HG02885 (cell line): ENCODE measurements at regions not wholly inside any gene's neighbourhood (a gene's known extent, or its start where the extent isn't known, plus 50 kb on each side); places are given as distances from the start of the nearest gene placed in this dataset.
A peak's percentile ranks its signal among the peaks of the same experiment; 100 is the strongest.

Experiments used
- ATAC-seq: cut with Tn5 transposase; IDR thresholded peaks from one replicate; pipeline ENCODE4 v1.9.1; 2021; ENCODE audit warnings: mild to moderate bottlenecking; ENCODE audit not compliant: unreplicated experiment, poor library complexity

GRCh38 chr2:37832590-37833197 is 92.4 kb upstream of the RMDN2 start:
- peak; percentile 68 for ATAC-seq

GRCh38 chr2:37833423-37833822 is 91.7 kb upstream of the RMDN2 start:
- ATAC-seq, result no peak

DNA sequence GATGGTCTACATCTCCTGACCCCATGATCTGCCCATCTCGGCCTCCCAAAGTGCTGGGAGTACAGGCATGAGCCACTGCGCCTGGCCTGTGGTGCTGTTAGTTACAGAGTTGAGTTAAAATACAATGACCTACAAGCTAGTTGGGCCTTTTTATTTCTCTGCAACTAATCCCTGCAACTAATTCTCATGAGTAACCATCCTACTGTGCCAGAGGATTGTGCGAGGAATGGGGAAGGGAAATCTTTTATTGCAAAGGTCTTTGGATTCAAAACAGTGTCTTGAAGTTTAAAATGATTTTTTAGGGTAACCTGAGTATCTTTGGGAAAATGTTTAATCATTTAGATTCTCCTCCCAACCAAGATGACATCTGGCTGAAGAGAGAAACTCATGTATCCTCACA is 88.8 kb upstream of the RMDN2 start:
- no peak for ATAC-seq

GRCh38 chr2:37836711-37837110 is 88.4 kb upstream of the RMDN2 start:
- ATAC-seq, result no peak

DNA sequence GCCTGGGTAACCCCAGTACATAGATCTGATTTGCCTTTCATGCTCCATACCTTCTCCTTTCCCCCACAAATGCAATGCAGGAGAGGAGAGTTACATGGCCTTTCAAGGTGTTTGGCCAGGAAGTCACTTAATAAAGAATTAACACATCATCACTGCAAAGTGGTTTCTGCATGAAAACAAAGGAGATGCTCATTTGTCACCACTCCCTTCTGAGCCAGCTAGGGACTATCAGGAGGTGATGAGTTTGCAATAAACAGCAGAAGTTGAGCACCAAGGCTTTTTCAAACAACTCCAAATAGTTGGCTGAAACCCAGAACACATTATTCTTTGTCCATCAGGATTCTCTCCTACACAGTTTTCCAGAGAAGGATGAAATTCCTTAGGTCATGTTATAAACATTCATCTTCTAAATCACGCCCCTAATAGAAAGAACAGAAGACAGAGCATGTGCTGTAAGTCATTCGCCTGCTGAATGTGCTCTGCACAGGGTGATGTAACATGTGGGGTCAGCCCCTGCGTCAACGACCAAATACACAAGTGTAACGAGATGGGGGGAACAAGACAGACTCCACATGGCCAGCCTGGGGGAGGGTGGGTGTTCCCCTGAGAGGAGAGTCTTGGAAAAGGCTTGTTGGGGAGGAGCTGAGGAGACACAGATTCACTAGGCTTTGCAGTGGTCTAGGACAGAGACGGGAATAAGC is 87.3 kb upstream of the RMDN2 start:
- no peak for ATAC-seq

DNA sequence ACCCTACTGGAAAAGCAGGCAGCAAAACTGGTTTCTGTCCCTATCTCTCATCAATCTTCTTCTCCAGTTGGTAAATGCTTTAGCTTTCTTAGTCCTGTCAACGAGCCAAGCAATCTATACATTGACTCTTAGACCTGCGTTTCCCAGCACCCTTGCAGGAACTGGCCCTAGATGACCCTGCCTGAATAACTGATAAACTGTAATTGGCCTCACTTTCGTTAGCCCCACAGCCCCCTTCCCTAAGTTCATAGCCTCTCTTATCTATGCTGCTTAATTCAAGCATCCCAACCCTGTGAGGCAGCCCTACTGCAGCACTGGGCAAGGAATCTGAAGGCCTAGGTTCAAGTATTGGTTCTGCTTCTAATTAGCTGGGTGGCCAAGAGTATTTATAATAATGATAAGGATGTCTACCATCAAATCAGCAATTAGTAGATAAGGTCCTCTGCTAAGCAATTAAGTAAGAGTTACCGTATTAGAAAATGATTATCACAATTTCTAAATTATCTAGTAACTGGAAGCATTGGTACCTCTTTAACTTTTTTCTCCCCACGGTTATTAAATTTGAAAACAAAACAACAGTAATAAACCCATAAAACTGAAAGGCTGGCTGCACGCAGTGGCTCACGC is 86.4 kb upstream of the RMDN2 start:
- no peak for ATAC-seq

GRCh38 chr2:37839991-37840390 is 85.1 kb upstream of the RMDN2 start:
- ATAC-seq, result no peak

DNA sequence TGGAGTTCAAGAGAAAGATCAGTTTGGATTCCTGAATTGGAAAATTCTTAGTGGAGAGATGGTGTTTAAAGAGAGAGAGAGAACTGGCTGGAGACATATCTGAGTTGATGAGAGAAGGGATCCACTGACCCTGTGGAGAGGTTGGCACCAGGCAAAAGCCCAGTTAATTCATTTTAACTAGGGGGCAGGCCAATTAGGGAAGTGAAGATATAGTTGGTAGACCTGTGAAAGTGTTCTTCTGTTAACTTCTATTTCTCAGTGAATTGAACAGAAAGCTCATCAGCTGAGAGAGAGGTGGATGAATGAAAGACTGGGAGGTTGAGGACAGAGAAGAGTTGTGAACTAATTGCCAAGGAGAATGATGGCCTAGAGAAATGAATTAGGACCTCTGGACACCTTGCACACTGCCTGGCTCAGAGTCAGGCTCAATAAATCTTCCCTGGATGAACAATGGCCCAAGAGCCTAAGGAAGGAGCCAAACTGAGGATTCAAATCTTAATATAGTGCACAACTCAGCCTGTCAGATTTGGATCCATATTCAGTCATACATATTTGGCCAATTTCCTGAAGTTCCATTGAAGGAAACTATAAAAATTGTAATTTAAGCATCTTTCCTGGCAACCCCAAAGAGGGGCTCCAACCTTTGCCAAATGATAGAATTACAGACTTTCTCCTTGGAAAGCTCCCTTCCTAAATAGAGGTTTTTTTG is 82.2 kb upstream of the RMDN2 start:
- ATAC-seq, result no peak

GRCh38 chr2:37843556-37843955 is 81.5 kb upstream of the RMDN2 start:
- no peak for ATAC-seq

- ATAC-seq, result no peak
Observed at GRCh38 chr2:37846207-37846606, 78.9 kb upstream of the RMDN2 start.

DNA sequence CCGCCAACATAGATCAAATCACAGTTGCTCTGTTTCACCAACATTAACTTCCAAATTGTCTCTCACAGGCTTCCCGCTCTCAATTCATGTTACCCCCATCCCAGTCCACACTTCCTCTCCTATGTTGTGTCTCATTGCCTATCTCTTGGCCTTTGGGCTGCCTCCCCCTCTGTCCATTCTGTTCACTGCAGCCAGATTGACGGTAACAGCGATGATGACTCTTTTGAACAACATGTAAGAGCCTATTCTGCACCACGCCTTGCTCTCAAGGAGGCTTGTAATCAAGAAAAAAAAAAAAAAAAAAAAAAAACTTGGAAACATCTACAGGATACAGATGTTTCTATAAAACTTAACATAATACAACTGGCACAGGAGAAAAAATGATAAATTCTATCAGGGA is 77.3 kb upstream of the RMDN2 start:
- ATAC-seq, result no peak

DNA sequence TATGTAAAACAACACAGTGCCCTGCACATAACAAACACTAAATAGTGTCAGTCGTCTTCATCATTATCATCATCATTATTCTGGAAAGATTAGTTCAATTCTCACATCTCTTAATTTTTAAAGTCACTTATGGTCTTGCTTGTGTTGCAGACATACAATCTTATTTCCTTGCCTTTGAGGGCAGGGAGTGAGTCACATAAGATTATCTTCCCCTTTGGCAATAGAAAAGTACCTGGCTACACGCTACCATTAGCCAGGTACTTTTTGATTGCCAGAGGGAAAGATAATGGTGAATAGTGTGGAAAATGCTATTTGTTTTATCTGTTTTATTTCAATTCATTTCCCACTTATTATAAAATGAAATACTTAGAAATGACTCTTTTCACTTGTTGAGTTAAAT is 76.6 kb upstream of the RMDN2 start:
- no peak for ATAC-seq

- ATAC-seq, result no peak
Observed at GRCh38 chr2:37849911-37850310, 75.2 kb upstream of the RMDN2 start.

DNA sequence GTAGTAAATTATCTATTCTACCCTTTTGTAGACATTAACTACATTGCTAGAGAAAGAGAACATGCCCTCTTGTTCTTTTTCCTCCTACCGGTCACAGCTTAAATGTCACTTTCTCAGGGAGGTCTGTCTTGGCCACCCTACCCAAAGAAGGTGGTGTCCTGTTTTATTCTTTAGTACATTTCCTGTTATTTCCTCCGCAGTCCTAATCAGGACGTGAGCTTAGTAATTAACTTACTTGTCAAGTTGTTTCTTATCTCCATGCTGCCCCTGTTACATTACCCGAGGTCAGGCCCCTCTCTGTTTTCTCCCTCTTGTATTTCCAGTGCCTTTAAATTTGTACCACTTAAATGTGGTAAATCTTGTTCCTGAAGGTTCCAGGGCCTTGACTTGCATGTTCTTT is 73.7 kb upstream of the RMDN2 start:
- no peak for ATAC-seq

DNA sequence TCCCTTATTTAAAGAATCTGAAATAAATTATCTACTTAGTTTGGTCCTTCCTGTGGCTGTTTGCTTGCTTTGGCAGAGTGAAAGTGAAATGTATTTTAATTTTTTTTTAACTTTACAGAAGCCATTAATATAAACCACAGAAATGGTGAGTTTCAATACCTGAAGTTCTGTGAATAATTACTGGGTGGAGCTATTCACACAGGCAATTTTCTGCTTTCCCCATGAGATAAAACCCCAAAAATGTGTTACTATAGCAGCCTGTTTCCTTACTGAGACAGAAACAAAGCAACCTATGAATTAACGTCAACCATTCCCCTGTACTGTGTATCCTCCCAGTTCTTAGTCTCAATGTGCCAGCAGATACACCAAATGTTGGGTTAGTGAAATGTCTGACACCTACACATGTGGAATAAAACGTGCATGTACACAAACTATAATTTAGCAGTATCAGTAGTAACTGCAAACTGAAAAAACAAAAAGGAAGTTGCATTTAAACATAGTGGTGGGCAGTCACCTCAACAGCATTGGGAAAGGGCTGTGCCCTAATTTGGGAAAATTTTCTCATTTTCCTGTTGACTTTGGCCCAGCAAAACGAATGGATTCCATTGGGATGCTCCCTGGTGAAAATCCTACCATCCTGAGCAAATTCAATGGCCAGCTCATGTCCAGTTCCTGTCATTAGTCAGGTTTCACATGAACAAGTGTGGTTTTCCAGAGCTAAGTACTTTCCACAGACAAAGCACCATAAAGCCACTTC is 73.1 kb upstream of the RMDN2 start:
- ATAC-seq, result peak; percentile 53

DNA sequence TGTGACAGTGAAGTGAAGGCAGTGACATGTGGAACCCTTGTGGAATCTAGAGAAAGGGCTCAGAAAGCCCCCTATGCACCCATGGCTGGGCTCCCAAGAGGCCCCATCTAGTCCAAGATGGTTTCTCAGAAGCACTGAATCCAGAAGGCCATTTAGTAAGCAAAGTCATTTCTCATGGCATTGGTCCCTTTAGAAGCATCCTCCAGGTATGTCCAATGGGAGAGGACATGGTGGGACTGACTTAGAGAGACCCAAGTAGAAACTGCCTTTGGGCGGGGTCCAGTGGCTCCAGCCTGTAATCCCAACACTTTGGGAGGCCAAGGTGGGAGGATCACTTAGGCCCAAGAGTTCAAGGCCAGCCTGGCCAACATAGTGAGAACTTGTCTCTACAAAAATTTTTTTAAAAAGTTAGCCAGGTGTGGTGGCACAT is 72.5 kb upstream of the RMDN2 start:
- ATAC-seq, result no peak

DNA sequence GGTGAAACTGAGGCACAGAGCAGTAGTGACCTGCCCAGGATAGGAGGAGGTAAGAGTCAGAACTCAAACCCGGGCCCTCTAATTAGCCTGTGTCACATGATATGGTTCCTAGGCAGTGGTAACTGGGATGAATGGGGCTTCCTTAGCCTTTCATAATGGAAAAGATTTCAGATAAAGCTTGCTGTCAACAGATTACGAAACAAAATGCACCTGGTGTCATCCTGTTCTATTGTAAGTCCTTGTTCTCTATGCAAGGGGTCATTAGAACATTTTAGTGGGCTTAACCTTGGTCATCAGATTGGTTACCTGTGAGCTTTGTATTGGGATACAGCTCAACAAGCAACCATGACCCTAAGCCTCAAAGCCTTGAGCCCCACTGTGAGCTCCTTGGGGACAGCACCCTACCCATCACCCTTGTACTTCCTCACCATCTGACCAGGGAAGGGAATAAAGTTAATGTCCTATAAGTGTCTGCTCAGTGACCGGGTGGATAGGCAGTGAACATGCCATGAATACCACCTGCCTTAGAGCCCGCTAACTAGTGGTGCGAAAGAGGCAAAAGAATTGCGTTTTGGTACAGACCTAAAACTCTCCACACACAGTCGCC is 70.3 kb upstream of the RMDN2 start:
- no peak for ATAC-seq

GRCh38 chr2:37855283-37856041 is 69.6 kb upstream of the RMDN2 start:
- ATAC-seq, result no peak

GRCh38 chr2:37856101-37856751 is 68.9 kb upstream of the RMDN2 start:
- ATAC-seq, result no peak
